ENCODE measurements at regions not wholly inside any gene's neighbourhood (a gene's known extent, or its start where the extent isn't known, plus 50 kb on each side); places are given as distances from the start of the nearest gene placed in this dataset.
"Not testable (repeated sequence)": the region's sequence is repeated elsewhere in the genome, so short reads cannot be mapped to it uniquely, and the experiment has no call there.

DNA sequence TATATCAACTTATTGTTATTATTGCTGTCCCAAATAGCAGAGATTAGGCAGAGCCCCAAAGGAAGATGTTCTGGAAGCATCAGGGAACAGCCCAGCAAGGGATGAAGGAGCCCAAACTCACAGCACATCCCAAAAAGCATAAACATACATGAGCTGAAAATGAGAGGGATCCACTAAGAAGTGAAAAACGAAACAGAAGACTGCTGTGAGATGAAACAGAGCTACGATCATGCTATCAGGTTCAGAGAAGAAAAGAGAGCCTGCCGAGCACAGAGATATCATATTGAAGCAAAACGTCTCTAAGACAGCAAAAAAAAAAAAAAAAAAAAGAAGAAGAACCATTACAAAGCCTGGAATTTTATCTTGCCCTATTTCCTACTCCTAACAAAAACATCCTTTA, 127.3 kb downstream of the ZNF608 start:
- TF ChIP-seq, protein P1, sequence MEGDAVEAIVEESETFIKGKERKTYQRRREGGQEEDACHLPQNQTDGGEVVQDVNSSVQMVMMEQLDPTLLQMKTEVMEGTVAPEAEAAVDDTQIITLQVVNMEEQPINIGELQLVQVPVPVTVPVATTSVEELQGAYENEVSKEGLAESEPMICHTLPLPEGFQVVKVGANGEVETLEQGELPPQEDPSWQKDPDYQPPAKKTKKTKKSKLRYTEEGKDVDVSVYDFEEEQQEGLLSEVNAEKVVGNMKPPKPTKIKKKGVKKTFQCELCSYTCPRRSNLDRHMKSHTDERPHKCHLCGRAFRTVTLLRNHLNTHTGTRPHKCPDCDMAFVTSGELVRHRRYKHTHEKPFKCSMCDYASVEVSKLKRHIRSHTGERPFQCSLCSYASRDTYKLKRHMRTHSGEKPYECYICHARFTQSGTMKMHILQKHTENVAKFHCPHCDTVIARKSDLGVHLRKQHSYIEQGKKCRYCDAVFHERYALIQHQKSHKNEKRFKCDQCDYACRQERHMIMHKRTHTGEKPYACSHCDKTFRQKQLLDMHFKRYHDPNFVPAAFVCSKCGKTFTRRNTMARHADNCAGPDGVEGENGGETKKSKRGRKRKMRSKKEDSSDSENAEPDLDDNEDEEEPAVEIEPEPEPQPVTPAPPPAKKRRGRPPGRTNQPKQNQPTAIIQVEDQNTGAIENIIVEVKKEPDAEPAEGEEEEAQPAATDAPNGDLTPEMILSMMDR (IDR thresholded peaks at IDR 0.05; ENCODE audit: low read depth, low read length), result no peak

GRCh38 chr5:124617787-124618186, 128.7 kb downstream of the ZNF608 start:
- TF ChIP-seq, protein P1 (IDR thresholded peaks at IDR 0.05; ENCODE audit: low read depth, low read length), result no peak
- no peak overlapping the region for H3K4me3 ChIP-seq (ENCODE audit: low read depth, low read length)

More for the DNA sequence above, 127.3 kb downstream of the ZNF608 start:
- no peak overlapping the region for H3K4me3 ChIP-seq (ENCODE audit: low read depth, low read length)

DNA sequence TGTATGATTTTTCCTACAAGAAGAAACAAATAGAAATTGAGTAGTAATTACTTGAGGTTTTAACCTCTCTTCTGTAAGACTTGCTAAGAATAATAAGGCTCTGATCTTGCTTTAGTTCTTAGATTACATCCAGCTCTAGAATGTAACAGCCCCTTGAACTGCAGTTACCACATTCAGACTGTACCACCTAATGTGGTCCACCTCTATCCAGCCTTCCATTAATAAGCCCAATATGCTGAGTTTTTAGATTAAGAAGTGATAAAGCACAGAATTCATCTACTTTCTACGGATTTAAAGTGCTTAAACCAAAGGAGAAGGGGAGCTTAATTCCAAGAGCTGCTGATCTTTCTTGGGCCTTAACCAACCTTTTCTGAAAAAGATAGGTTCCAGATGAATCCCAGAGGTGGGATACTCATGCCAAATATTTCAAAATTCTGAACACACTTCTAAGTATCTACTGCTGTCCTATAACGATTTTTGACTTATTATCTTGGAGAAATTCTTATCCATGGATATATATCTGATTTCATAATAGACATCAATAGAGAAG, 131.5 kb downstream of the ZNF608 start:
- no peak overlapping the region for H3K4me3 ChIP-seq (ENCODE audit: low read depth, low read length)
- TF ChIP-seq, protein P1 (IDR thresholded peaks at IDR 0.05; ENCODE audit: low read depth, low read length), result no peak

GRCh38 chr5:124614105-124614504, 132.3 kb downstream of the ZNF608 start:
- TF ChIP-seq, protein P1 (IDR thresholded peaks at IDR 0.05; ENCODE audit: low read depth, low read length), result no peak
- H3K4me3 ChIP-seq (ENCODE audit: low read depth, low read length), result no peak overlapping the region

DNA sequence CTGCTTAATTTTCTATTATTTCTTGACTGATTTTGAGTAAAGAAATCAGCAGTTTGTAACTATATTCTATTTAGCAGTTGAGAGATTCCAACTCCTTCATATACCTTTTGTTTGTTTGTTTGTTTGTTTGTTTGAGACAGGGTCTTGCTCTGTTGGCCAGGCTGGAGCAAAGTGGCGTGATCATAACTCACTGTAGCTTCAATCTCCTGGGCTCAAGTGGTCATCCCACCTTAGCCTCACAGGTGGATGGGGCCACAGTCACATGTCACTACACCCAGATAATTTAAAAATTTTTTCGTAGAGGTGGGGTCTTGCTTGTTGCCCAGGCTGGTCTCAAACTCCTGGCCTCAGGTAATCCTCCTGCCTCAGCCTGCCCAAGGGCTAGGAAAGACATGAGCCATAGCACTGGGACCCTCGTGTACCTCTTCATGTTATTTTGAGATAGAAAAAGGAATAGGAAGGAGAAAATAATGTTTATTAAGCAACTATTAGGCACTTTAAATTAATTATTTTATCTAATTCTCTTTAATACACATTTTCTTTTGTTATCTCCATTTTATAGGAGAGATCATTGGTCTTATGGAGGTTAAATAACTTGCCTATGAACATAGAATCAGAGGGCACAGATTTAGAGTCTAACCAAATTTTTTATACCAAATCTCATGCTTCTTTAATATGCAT, 133.0 kb downstream of the ZNF608 start:
- TF ChIP-seq, protein P1 (IDR thresholded peaks at IDR 0.05; ENCODE audit: low read depth, low read length), result no peak
- H3K4me3 ChIP-seq (ENCODE audit: low read depth, low read length), result no peak overlapping the region

DNA sequence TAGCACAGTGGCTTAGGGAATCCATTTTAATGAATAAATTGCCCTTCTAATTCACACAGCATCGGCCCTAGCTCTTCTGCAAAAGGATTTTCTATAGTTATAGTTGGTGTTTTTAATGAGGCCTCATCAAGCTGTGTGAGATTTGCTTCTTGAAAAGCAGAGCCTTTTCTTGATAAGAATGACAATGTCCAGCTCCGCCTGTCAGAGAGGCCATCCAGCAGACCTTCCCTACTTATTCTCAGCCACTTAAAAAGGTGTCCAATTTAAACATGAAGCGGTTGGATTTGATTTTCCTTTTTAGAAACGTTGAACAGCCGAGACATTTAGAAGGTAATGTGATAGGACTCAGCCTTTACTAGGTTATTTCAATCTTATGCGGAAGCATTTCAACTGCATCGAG, 134.4 kb downstream of the ZNF608 start:
- TF ChIP-seq, protein P1 (IDR thresholded peaks at IDR 0.05; ENCODE audit: low read depth, low read length), result no peak
- H3K4me3 ChIP-seq (ENCODE audit: low read depth, low read length), result no peak overlapping the region

DNA sequence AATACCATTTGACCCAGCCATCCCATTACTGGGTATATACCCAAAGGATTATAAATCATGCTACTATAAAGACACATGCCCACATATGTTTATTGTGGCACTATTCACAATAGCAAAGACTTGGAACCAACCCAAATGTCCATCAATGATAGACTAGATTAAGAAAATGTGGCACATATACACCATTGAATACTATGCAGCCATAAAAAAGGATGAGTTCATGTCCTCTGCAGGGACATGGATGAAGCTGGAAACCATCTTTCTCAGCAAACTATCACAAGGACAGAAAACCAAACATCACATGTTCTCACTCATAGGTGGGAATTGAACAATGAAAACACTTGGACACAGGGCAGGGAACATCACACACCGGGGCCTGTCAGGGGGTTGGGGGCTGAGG, 135.2 kb downstream of the ZNF608 start:
- H3K4me3 ChIP-seq (ENCODE audit: low read depth, low read length), result not testable (repeated sequence)

GRCh38 chr5:124609685-124610084, 136.8 kb downstream of the ZNF608 start:
- not testable (repeated sequence) for H3K4me3 ChIP-seq (ENCODE audit: low read depth, low read length)

All from WI38 (cell line).